Lung (tissue), 11 donors: ENCODE measurements at regions not wholly inside any gene's neighbourhood (a gene's known extent, or its start where the extent isn't known, plus 50 kb on each side); places are given as distances from the start of the nearest gene placed in this dataset.

Experiments used
- ATAC-seq: fragments of 200-7000 bp; cut with Tn5 transposase; one replicate; pipeline ENCODE4 v1.9.1; 2020; ENCODE audit warnings: moderate number of reproducible peaks; ENCODE audit not compliant: insufficient read depth, low FRiP score
- DNase-seq, 3 donors: peaks; one replicate each; pipeline ENCODE4 v3.0.0-alpha.2; 2013 to 2017
- H3K27ac ChIP-seq, 2 donors: one replicate each; pipeline ENCODE4 v1.5.1; 2013; ENCODE audit warnings: mild to moderate bottlenecking in 2 of 2, moderate library complexity in 2 of 2, control low read depth in 1 of 2, inconsistent platforms in 1 of 2, low read depth in 1 of 2, low read length in 1 of 2
- H3K27me3 ChIP-seq, 3 donors: one replicate each; pipeline ENCODE4 v1.5.1; 2013; ENCODE audit warnings: low read length in 2 of 3; ENCODE audit not compliant: control insufficient read depth in 3 of 3, insufficient read depth in 3 of 3
- H3K36me3 ChIP-seq, 4 donors: one replicate each; pipeline ENCODE4 v1.5.1; 2013; ENCODE audit warnings: low read length in 4 of 4, mild to moderate bottlenecking in 1 of 4, moderate library complexity in 1 of 4; ENCODE audit not compliant: control insufficient read depth in 4 of 4, insufficient read depth in 4 of 4
- H3K4me1 ChIP-seq, 5 donors: one replicate each; pipeline ENCODE4 v1.5.1; 2013; ENCODE audit warnings: low read length in 5 of 5, mild to moderate bottlenecking in 2 of 5, moderate library complexity in 1 of 5; ENCODE audit not compliant: control insufficient read depth in 5 of 5, insufficient read depth in 5 of 5
- H3K4me3 ChIP-seq: one replicate; pipeline ENCODE4 v1.5.1; 2013; ENCODE audit warnings: mild to moderate bottlenecking, control low read depth, moderate library complexity
- H3K9ac ChIP-seq, 2 donors: one replicate each; pipeline ENCODE4 v1.5.1; 2013; ENCODE audit warnings: low read length in 2 of 2, control low read depth in 1 of 2; ENCODE audit not compliant: insufficient read depth in 1 of 2
- H3K9me3 ChIP-seq, 4 donors: one replicate each; pipeline ENCODE4 v1.5.1; 2013; ENCODE audit warnings: low read length in 3 of 4, mild to moderate bottlenecking in 1 of 4, moderate library complexity in 1 of 4; ENCODE audit not compliant: control insufficient read depth in 4 of 4, insufficient read depth in 3 of 4
- CTCF ChIP-seq: IDR thresholded peaks from 2 replicates; pipeline ENCODE4 v1.5.1; 2012; ENCODE audit warnings: mild to moderate bottlenecking; ENCODE audit errors: control extremely low read depth, extremely low read depth
- WGBS, 2 donors: extraction: QIAGEN DNeasy Blood & Tissue Kit; methylation state at CpG; one replicate each; pipeline ENCODE4 v1.1.7; 2013; 5-methylcytosine and 5-hydroxymethylcytosine counted together
- donor health status: control.
- donor health status: control.
- donor health status: Bipolar disorder and iron deficiency.
- donor health status: healthy.
- donor health status: DM: yes; HTN: yes; CAD: no.

GRCh38 chr10:62911210-62911963 lies 95.2 kb upstream of the EGR2 start:
- no peak for ATAC-seq
- H3K27me3 ChIP-seq: no peaks in the 10 kb centered on the region
- no peaks in the 10 kb centered on the region for H3K4me1 ChIP-seq
- H3K9me3 ChIP-seq: no peaks in the 10 kb centered on the region
- no peak overlapping the region for H3K4me3 ChIP-seq
- no peak for DNase-seq
- TF ChIP-seq CTCF: no peak
- no peak overlapping the region for H3K9ac ChIP-seq
- H3K27ac ChIP-seq: no peak overlapping the region
- 85 to 90% methylated on average over 11 of the region's 11 CpGs for WGBS, 2 donors
- H3K36me3 ChIP-seq: no peaks in the 10 kb centered on the region

GRCh38 chr10:62907470-62908212 lies 91.5 kb upstream of the EGR2 start:
- TF ChIP-seq CTCF: no peak
- no peak for ATAC-seq

GRCh38 chr10:62904281-62904875 lies 88.2 kb upstream of the EGR2 start:
- TF ChIP-seq CTCF: no peak
- Histone ChIP-seq H3K27ac (no peak overlapping the region), H3K4me3 (no peak overlapping the region), H3K27me3 (no peaks in the 10 kb centered on the region), H3K9ac (no peak overlapping the region), H3K9me3 (no peaks in the 10 kb centered on the region), H3K36me3 (no peaks in the 10 kb centered on the region), H3K4me1 (peaks cover 0 to 2% (median 0%) of the 10 kb centered on the region in 5 donors)
- ATAC-seq (no peak), DNase-seq (no peak)
- 82 to 88% methylated on average over 5 of the region's 5 CpGs for WGBS, 2 donors

More at GRCh38 chr10:62907470-62908212, 91.5 kb upstream of the EGR2 start:
- Histone ChIP-seq H3K36me3 (no peaks in the 10 kb centered on the region), H3K27me3 (no peaks in the 10 kb centered on the region), H3K27ac (no peak overlapping the region), H3K9ac (no peak overlapping the region), H3K4me1 (no peaks in the 10 kb centered on the region), H3K9me3 (no peaks in the 10 kb centered on the region), H3K4me3 (no peak overlapping the region)
- 80 to 88% methylated on average over 8 of the region's 8 CpGs for WGBS, 2 donors
- no peak for DNase-seq
